CD4-positive, alpha-beta T cell (primary cell): ENCODE measurements at regions not wholly inside any gene's neighbourhood (a gene's known extent, or its start where the extent isn't known, plus 50 kb on each side); places are given as distances from the start of the nearest gene placed in this dataset.

Source experiments
- ATAC-seq: fragments of 200-7000 bp; cut with Tn5 transposase; one replicate; pipeline ENCODE4 v1.10.0; 2022; ENCODE audit warnings: mild to moderate bottlenecking; ENCODE audit not compliant: poor library complexity
- CTCF ChIA-PET: fragments of 350-600 bp; sonication (Branson Sonifier 250); formaldehyde crosslinking; loops from one replicate; lab custom pipeline; 2021; ENCODE audit warnings: antibody characterized with exemption, inconsistent platforms; lab: Charles Lee
- POLR2A ChIA-PET: fragments of 350-600 bp; sonication (Branson Sonifier 250); formaldehyde crosslinking; loops from one replicate; lab custom pipeline; 2021; ENCODE audit warnings: antibody characterized with exemption, inconsistent platforms; lab: Charles Lee
- DNase-seq, 14 experiments: peaks; one replicate each; pipeline ENCODE4 v3.0.0-alpha.2; 2013 to 2020; ENCODE audit warnings: mixed read lengths in 2 of 14
- H3K27ac ChIP-seq, 2 donors: one replicate each; pipeline versions ENCODE4 v1.5.1 to v1.7.0; 2013; ENCODE audit warnings: low read length in 2 of 2, low read depth in 1 of 2, mild to moderate bottlenecking in 1 of 2
- H3K27me3 ChIP-seq, 2 experiments: 1 replicate in 1 of 2; 2 replicates in 1 of 2; pipeline versions ENCODE4 v1.6.1 to v1.7.0; 2013; ENCODE audit warnings: low read length in 2 of 2, control low read depth in 1 of 2, mild to moderate bottlenecking in 1 of 2, moderate library complexity in 1 of 2; ENCODE audit not compliant: insufficient read depth in 2 of 2, control insufficient read depth in 1 of 2
- H3K36me3 ChIP-seq: one replicate; pipeline ENCODE4 v1.6.1; 2013; ENCODE audit warnings: low read length, control low read depth; ENCODE audit not compliant: insufficient read depth
- H3K4me1 ChIP-seq: one replicate; pipeline ENCODE4 v1.6.1; 2013; ENCODE audit warnings: low read length, control low read depth; ENCODE audit not compliant: insufficient read depth
- H3K4me3 ChIP-seq: one replicate; pipeline ENCODE4 v1.5.1; 2013; ENCODE audit warnings: mild to moderate bottlenecking, low read length, moderate library complexity
- H3K9me3 ChIP-seq, 2 experiments: 1 replicate in 1 of 2; 2 replicates in 1 of 2; pipeline versions ENCODE4 v1.6.1 to v1.7.0; 2013; ENCODE audit warnings: low read length in 2 of 2, mild to moderate bottlenecking in 2 of 2, control low read depth in 1 of 2, moderate library complexity in 1 of 2; ENCODE audit not compliant: control insufficient read depth in 1 of 2, insufficient read depth in 1 of 2
- H3K27ac Mint-ChIP-seq: one replicate; pipeline ENCODE4 v1.8.0; 2020; ENCODE audit warnings: mixed read lengths
- H3K27me3 Mint-ChIP-seq: one replicate; pipeline ENCODE4 v1.8.0; 2021; ENCODE audit warnings: mixed read lengths
- H3K36me3 Mint-ChIP-seq: one replicate; pipeline ENCODE4 v1.8.0; 2021; ENCODE audit warnings: low read depth, mixed read lengths
- H3K4me1 Mint-ChIP-seq: one replicate; pipeline ENCODE4 v1.8.0; 2021; ENCODE audit warnings: low read depth, mixed read lengths
- H3K4me3 Mint-ChIP-seq: one replicate; pipeline ENCODE4 v1.8.0; 2020; ENCODE audit warnings: mild to moderate bottlenecking, mixed read lengths
- H3K9me3 Mint-ChIP-seq: one replicate; pipeline ENCODE4 v1.8.0; 2020; ENCODE audit warnings: mixed read lengths
- CTCF ChIP-seq: fragments of 200-600 bp; IDR thresholded peaks from one replicate; pipeline ENCODE4 v1.8.0; 2022; ENCODE audit warnings: antibody characterized with exemption, mild to moderate bottlenecking
- intact Hi-C, 2 experiments: fragments of 100-400 bp; cut with DNase I in 1 of 2; cut with micrococcal nuclease in 1 of 2; formaldehyde crosslinking; loops; one replicate each; pipeline versions ENCODE4 v1.15.1 to v1.9.0; 2023 to 2025; cut with DNase I, micrococcal nuclease

- Mint-ChIP-seq H3K4me3 (no peak overlapping the region), H3K27me3 (no peaks in the 10 kb centered on the region), H3K27ac (no peak overlapping the region), H3K9me3 (peaks cover 6% of the 10 kb centered on the region), H3K36me3 (no peaks in the 10 kb centered on the region), H3K4me1 (no peaks in the 10 kb centered on the region)
- no peaks in the 10 kb centered on the region for H3K4me1 ChIP-seq
- H3K36me3 ChIP-seq = no peaks in the 10 kb centered on the region
- no peak overlapping the region for H3K4me3 ChIP-seq
- ChIA-PET CTCF (no interaction called here), POLR2A (no interaction called here)
- TF ChIP-seq CTCF = no peak
- no peak for ATAC-seq
- intact Hi-C loops = no loop called here
- H3K9me3 ChIP-seq = peaks cover 0 to 8% of the 10 kb centered on the region in 2 experiments
- H3K27me3 ChIP-seq = no peaks in the 10 kb centered on the region
- DNase-seq = no peak
- no peak overlapping the region for H3K27ac ChIP-seq
These were observed 60.6 kb upstream of the STAC start for GRCh38 chr3:36319680-36320079.
